Central memory CD4-positive, alpha-beta T cell (primary cell): ENCODE measurements at regions not wholly inside any gene's neighbourhood (a gene's known extent, or its start where the extent isn't known, plus 50 kb on each side); places are given as distances from the start of the nearest gene placed in this dataset.
"Not testable (repeated sequence)": the region's sequence is repeated elsewhere in the genome, so short reads cannot be mapped to it uniquely, and the experiment has no call there.

Experiments used
- DNase-seq: peaks from one replicate; pipeline ENCODE4 v3.0.0; 2022

GRCh38 chr1:222470252-222470805 lies 77.6 kb downstream of the HHIPL2 start:
- not testable (repeated sequence) for DNase-seq

GRCh38 chr1:222466150-222466865 lies 81.6 kb downstream of the HHIPL2 start:
- no peak for DNase-seq

- peak; percentile 75 for DNase-seq
Observed at GRCh38 chr1:222465211-222466041, 82.5 kb downstream of the HHIPL2 start.

GRCh38 chr1:222464841-222465210 lies 83.1 kb downstream of the HHIPL2 start:
- peak; percentile 64 for DNase-seq

- DNase-seq = no peak
Observed at GRCh38 chr1:222463059-222463730, 84.7 kb downstream of the HHIPL2 start.

GRCh38 chr1:222462601-222463000 lies 85.3 kb downstream of the HHIPL2 start:
- DNase-seq = no peak

GRCh38 chr1:222461941-222462340 lies 86.0 kb downstream of the HHIPL2 start:
- DNase-seq = no peak

- DNase-seq = no peak
Observed at GRCh38 chr1:222459652-222460051, 88.3 kb downstream of the HHIPL2 start.

- DNase-seq = no peak
Observed at GRCh38 chr1:222457513-222457912, 90.4 kb downstream of the HHIPL2 start.

- no peak for DNase-seq
Observed at GRCh38 chr1:222457084-222457483, 90.8 kb downstream of the HHIPL2 start.

GRCh38 chr1:222455188-222455879 lies 92.6 kb downstream of the HHIPL2 start:
- peak; percentile 70 for DNase-seq

GRCh38 chr1:222454782-222455181 lies 93.1 kb downstream of the HHIPL2 start:
- no peak for DNase-seq

GRCh38 chr1:222454186-222454585 lies 93.7 kb downstream of the HHIPL2 start:
- no peak for DNase-seq

GRCh38 chr1:222452031-222452430 lies 95.9 kb downstream of the HHIPL2 start:
- DNase-seq = no peak

- no peak for DNase-seq
Observed at GRCh38 chr1:222443566-222443965, 104.3 kb downstream of the HHIPL2 start.

- DNase-seq = no peak
Observed at GRCh38 chr1:222441066-222441465, 106.8 kb downstream of the HHIPL2 start.

GRCh38 chr1:222424826-222425225 lies 123.1 kb downstream of the HHIPL2 start:
- no peak for DNase-seq

GRCh38 chr1:222421380-222421779 lies 126.5 kb downstream of the HHIPL2 start:
- no peak for DNase-seq

- peak; percentile 71 for DNase-seq
Observed at GRCh38 chr1:222420633-222421032, 127.3 kb downstream of the HHIPL2 start.

- DNase-seq = no peak
Observed at GRCh38 chr1:222418654-222419053, 129.2 kb downstream of the HHIPL2 start.

- DNase-seq = no peak
Observed at GRCh38 chr1:222417264-222417663, 130.6 kb downstream of the HHIPL2 start.

GRCh38 chr1:222416001-222416791 lies 131.7 kb downstream of the HHIPL2 start:
- DNase-seq = no peak
